GM23338 (cell line): ENCODE measurements at regions not wholly inside any gene's neighbourhood (a gene's known extent, or its start where the extent isn't known, plus 50 kb on each side); places are given as distances from the start of the nearest gene placed in this dataset.

Source experiments
- ATAC-seq: fragments of 200-7000 bp; cut with Tn5 transposase; 3 replicates; pipeline ENCODE4 v1.9.1; 2020
- DNase-seq: peaks from one replicate; pipeline ENCODE4 v3.0.0-alpha.2; 2015; ENCODE audit warnings: low spot score
- H2AFZ ChIP-seq: fragments of 200-600 bp; sonication (generic); 2 replicates; pipeline ENCODE4 v1.8.0; 2016; ENCODE audit warnings: antibody characterized with exemption, mild to moderate bottlenecking, moderate library complexity
- H3F3A ChIP-seq: fragments of 200-600 bp; sonication (generic); replicated peaks from 2 replicates; pipeline ENCODE4 v1.8.0; 2017; ENCODE audit warnings: antibody characterized with exemption, mixed run types, low read depth
- H3K27ac ChIP-seq: fragments of 200-600 bp; sonication (generic); 2 replicates; pipeline ENCODE4 v1.6.1; 2016; ENCODE audit warnings: low read depth
- H3K27me3 ChIP-seq: fragments of 200-600 bp; sonication (generic); 2 replicates; pipeline ENCODE4 v1.8.0; 2016; ENCODE audit warnings: mild to moderate bottlenecking, mixed run types, moderate library complexity; ENCODE audit not compliant: insufficient read depth
- H3K36me3 ChIP-seq: fragments of 200-600 bp; sonication (generic); 2 replicates; pipeline ENCODE4 v1.8.0; 2016; ENCODE audit warnings: mild to moderate bottlenecking; ENCODE audit not compliant: insufficient read depth
- H3K4me1 ChIP-seq: fragments of 200-600 bp; sonication (generic); 2 replicates; pipeline ENCODE4 v1.8.0; 2016; ENCODE audit warnings: mild to moderate bottlenecking, moderate library complexity; ENCODE audit not compliant: insufficient read depth
- H3K4me2 ChIP-seq: fragments of 200-600 bp; sonication (generic); 2 replicates; pipeline ENCODE4 v1.7.1; 2017; ENCODE audit warnings: mixed run types
- H3K4me3 ChIP-seq: fragments of 200-600 bp; sonication (generic); 2 replicates; pipeline ENCODE4 v1.6.1; 2016; ENCODE audit warnings: mixed run types
- H3K79me2 ChIP-seq: fragments of 200-600 bp; sonication (generic); replicated peaks from 2 replicates; pipeline ENCODE4 v1.8.0; 2017; ENCODE audit warnings: mild to moderate bottlenecking; ENCODE audit not compliant: insufficient read depth
- H3K9me2 ChIP-seq: fragments of 200-600 bp; sonication (generic); 2 replicates; pipeline ENCODE4 v1.8.0; 2017; ENCODE audit not compliant: insufficient read depth
- H4K20me1 ChIP-seq: fragments of 200-600 bp; sonication (generic); replicated peaks from 2 replicates; pipeline ENCODE4 v1.8.0; 2017; ENCODE audit warnings: mild to moderate bottlenecking; ENCODE audit not compliant: insufficient read depth
- H3K27ac Mint-ChIP-seq: 2 replicates; pipeline ENCODE4 v1.8.0; 2020; ENCODE audit warnings: inconsistent platforms, mild to moderate bottlenecking, moderate library complexity, mixed read lengths
- H3K27me3 Mint-ChIP-seq: 3 replicates; pipeline ENCODE4 v1.8.0; 2022; ENCODE audit warnings: low read depth, mild to moderate bottlenecking, moderate library complexity, mixed read lengths, inconsistent platforms; ENCODE audit not compliant: insufficient read depth, poor library complexity
- H3K36me3 Mint-ChIP-seq: 3 replicates; pipeline ENCODE4 v1.8.0; 2021; ENCODE audit warnings: low read depth, mild to moderate bottlenecking, inconsistent platforms, moderate library complexity, mixed read lengths
- H3K4me1 Mint-ChIP-seq: 3 replicates; pipeline ENCODE4 v1.8.0; 2020; ENCODE audit warnings: mild to moderate bottlenecking, inconsistent platforms, mixed read lengths
- H3K4me3 Mint-ChIP-seq: 3 replicates; pipeline ENCODE4 v1.8.0; 2021; ENCODE audit warnings: moderate library complexity, mild to moderate bottlenecking, inconsistent platforms, mixed read lengths
- H3K9me3 Mint-ChIP-seq: 3 replicates; pipeline ENCODE4 v1.8.0; 2020; ENCODE audit warnings: moderate library complexity, mild to moderate bottlenecking, inconsistent platforms, mixed read lengths
- CREB1 ChIP-seq: fragments of 250-450 bp; sonication (Bioruptor Pico); IDR thresholded peaks from 2 replicates; pipeline ENCODE4 v1.5.0; 2020; ENCODE audit warnings: low read depth, mild to moderate bottlenecking, moderate library complexity
- ETS1 ChIP-seq: IDR thresholded peaks from 2 replicates; pipeline ENCODE4 v1.6.1; 2016; ENCODE audit warnings: antibody characterized with exemption
- EZH2 ChIP-seq: fragments of 200-600 bp; sonication (generic); IDR thresholded peaks from one replicate; pipeline ENCODE4 v1.8.0; 2017; ENCODE audit warnings: antibody characterized with exemption, mild to moderate bottlenecking, low read depth; ENCODE audit not compliant: unreplicated experiment
- EZH2phosphoT487 ChIP-seq: fragments of 200-600 bp; sonication (generic); IDR thresholded peaks from one replicate; pipeline ENCODE4 v1.8.1; 2018; ENCODE audit warnings: antibody characterized with exemption; ENCODE audit not compliant: unreplicated experiment
- JUNB ChIP-seq: IDR thresholded peaks from one replicate; pipeline ENCODE4 v1.6.1; 2016; ENCODE audit warnings: antibody characterized with exemption; ENCODE audit not compliant: unreplicated experiment
- POLR2AphosphoS5 ChIP-seq: IDR thresholded peaks from 2 replicates; pipeline ENCODE4 v1.6.1; 2016; ENCODE audit warnings: antibody characterized with exemption, low read depth
- REST ChIP-seq: IDR thresholded peaks from one replicate; pipeline ENCODE4 v1.6.1; 2018; ENCODE audit warnings: antibody characterized with exemption; ENCODE audit not compliant: unreplicated experiment
- STAT1 ChIP-seq: IDR thresholded peaks from one replicate; pipeline ENCODE4 v1.6.1; 2016; ENCODE audit warnings: antibody characterized with exemption; ENCODE audit not compliant: unreplicated experiment
- ZNF331 ChIP-seq: fragments of 250-450 bp; sonication (Bioruptor Pico); IDR thresholded peaks from 2 replicates; pipeline ENCODE4 v1.5.0; 2020; ENCODE audit warnings: low read depth, mild to moderate bottlenecking, moderate library complexity
- TF ChIP-seq, protein P1 (sequence below): fragments of 250-450 bp; sonication (Bioruptor Pico); IDR thresholded peaks from 2 replicates; pipeline ENCODE4 v1.5.0; 2020; ENCODE audit warnings: mild to moderate bottlenecking, moderate library complexity

GRCh38 chr4:79207281-79207680, 118.6 kb downstream of the NAA11 start:
- H3K4me1 ChIP-seq: no peaks in the 10 kb centered on the region
- H3K9me3 Mint-ChIP-seq: peaks cover 17% of the 10 kb centered on the region
- H3K4me3 Mint-ChIP-seq: no peak overlapping the region
- H3K4me3 ChIP-seq: no peak overlapping the region
- TF ChIP-seq JUNB (no peak), ZNF331 (CRISPR knock-in tag) (no peak), POLR2AphosphoS5 (no peak), EZH2 (no peak), EZH2phosphoT487 (no peak), REST (no peak), STAT1 (no peak), ETS1 (no peak), CREB1 (CRISPR knock-in tag) (no peak)
- TF ChIP-seq, protein P1, sequence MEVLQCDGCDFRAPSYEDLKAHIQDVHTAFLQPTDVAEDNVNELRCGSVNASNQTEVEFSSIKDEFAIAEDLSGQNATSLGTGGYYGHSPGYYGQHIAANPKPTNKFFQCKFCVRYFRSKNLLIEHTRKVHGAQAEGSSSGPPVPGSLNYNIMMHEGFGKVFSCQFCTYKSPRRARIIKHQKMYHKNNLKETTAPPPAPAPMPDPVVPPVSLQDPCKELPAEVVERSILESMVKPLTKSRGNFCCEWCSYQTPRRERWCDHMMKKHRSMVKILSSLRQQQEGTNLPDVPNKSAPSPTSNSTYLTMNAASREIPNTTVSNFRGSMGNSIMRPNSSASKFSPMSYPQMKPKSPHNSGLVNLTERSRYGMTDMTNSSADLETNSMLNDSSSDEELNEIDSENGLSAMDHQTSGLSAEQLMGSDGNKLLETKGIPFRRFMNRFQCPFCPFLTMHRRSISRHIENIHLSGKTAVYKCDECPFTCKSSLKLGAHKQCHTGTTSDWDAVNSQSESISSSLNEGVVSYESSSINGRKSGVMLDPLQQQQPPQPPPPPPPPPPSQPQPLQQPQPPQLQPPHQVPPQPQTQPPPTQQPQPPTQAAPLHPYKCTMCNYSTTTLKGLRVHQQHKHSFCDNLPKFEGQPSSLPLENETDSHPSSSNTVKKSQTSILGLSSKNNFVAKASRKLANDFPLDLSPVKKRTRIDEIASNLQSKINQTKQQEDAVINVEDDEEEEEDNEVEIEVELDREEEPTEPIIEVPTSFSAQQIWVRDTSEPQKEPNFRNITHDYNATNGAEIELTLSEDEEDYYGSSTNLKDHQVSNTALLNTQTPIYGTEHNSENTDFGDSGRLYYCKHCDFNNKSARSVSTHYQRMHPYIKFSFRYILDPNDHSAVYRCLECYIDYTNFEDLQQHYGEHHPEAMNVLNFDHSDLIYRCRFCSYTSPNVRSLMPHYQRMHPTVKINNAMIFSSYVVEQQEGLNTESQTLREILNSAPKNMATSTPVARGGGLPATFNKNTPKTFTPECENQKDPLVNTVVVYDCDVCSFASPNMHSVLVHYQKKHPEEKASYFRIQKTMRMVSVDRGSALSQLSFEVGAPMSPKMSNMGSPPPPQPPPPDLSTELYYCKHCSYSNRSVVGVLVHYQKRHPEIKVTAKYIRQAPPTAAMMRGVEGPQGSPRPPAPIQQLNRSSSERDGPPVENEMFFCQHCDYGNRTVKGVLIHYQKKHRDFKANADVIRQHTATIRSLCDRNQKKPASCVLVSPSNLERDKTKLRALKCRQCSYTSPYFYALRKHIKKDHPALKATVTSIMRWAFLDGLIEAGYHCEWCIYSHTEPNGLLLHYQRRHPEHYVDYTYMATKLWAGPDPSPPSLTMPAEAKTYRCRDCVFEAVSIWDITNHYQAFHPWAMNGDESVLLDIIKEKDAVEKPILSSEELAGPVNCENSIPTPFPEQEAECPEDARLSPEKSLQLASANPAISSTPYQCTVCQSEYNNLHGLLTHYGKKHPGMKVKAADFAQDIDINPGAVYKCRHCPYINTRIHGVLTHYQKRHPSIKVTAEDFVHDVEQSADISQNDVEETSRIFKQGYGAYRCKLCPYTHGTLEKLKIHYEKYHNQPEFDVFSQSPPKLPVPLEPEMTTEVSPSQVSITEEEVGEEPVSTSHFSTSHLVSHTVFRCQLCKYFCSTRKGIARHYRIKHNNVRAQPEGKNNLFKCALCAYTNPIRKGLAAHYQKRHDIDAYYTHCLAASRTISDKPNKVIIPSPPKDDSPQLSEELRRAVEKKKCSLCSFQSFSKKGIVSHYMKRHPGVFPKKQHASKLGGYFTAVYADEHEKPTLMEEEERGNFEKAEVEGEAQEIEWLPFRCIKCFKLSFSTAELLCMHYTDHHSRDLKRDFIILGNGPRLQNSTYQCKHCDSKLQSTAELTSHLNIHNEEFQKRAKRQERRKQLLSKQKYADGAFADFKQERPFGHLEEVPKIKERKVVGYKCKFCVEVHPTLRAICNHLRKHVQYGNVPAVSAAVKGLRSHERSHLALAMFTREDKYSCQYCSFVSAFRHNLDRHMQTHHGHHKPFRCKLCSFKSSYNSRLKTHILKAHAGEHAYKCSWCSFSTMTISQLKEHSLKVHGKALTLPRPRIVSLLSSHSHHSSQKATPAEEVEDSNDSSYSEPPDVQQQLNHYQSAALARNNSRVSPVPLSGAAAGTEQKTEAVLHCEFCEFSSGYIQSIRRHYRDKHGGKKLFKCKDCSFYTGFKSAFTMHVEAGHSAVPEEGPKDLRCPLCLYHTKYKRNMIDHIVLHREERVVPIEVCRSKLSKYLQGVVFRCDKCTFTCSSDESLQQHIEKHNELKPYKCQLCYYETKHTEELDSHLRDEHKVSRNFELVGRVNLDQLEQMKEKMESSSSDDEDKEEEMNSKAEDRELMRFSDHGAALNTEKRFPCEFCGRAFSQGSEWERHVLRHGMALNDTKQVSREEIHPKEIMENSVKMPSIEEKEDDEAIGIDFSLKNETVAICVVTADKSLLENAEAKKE (CRISPR knock-in tag): no peak
- peaks cover 13% of the 10 kb centered on the region for H3K36me3 Mint-ChIP-seq
- H3K27ac Mint-ChIP-seq: no peak overlapping the region
- no peaks in the 10 kb centered on the region for H4K20me1 ChIP-seq
- H3K4me2 ChIP-seq: no peak overlapping the region
- H3K27me3 Mint-ChIP-seq: no peaks in the 10 kb centered on the region
- H3K27ac ChIP-seq: no peak overlapping the region
- ATAC-seq: no peak
- no peaks in the 10 kb centered on the region for H3K9me2 ChIP-seq
- H3K79me2 ChIP-seq: no peaks in the 10 kb centered on the region
- H2AFZ ChIP-seq: no peak overlapping the region
- H3K36me3 ChIP-seq: no peaks in the 10 kb centered on the region
- no peaks in the 10 kb centered on the region for H3K27me3 ChIP-seq
- H3F3A ChIP-seq: no peaks in the 10 kb centered on the region
- peaks cover 6% of the 10 kb centered on the region; the same call in 1 of the 3 replicates for H3K4me1 Mint-ChIP-seq
- DNase-seq: no peak
